ENCODE measurements at regions not wholly inside any gene's neighbourhood (a gene's known extent, or its start where the extent isn't known, plus 50 kb on each side); places are given as distances from the start of the nearest gene placed in this dataset.
A peak's percentile ranks its signal among the peaks of the same experiment; 100 is the strongest.

GRCh38 chr2:172332507-172332906 lies 94.9 kb upstream of the ITGA6 start:
- Histone ChIP-seq H3K9ac (ENCODE audit: low read depth in 2 of 2, low read length in 2 of 2) (no peak overlapping the region), H3K4me1 (peaks cover 6% of the 10 kb centered on the region), H3K27me3 (no peaks in the 10 kb centered on the region), H3K36me3 (no peaks in the 10 kb centered on the region), H3K27ac (no peak overlapping the region), H3K4me3 (no peak overlapping the region), H3K9me3 (no peaks in the 10 kb centered on the region)
- TF ChIP-seq CTCF (IDR thresholded peaks at IDR 0.05), result no peak
- no peak for DNase-seq
- intact Hi-C loops (cut with DNase I), result no loop called here

GRCh38 chr2:172333235-172333977 lies 94.0 kb upstream of the ITGA6 start:
- no peaks in the 10 kb centered on the region for H3K36me3 ChIP-seq
- no peaks in the 10 kb centered on the region for H3K27me3 ChIP-seq
- H3K4me3 ChIP-seq, result no peak overlapping the region
- H3K27ac ChIP-seq, result no peak overlapping the region
- DNase-seq, result no peak
- H3K9me3 ChIP-seq, result no peaks in the 10 kb centered on the region
- peaks cover 6% of the 10 kb centered on the region for H3K4me1 ChIP-seq
- intact Hi-C loops (cut with DNase I), result no loop called here
- no peak overlapping the region for H3K9ac ChIP-seq (ENCODE audit: low read depth in 2 of 2, low read length in 2 of 2)
- no peak for TF ChIP-seq CTCF (IDR thresholded peaks at IDR 0.05)

GRCh38 chr2:172333978-172334330 lies 93.4 kb upstream of the ITGA6 start:
- no peaks in the 10 kb centered on the region for H3K9me3 ChIP-seq
- TF ChIP-seq CTCF (IDR thresholded peaks at IDR 0.05), result no peak

GRCh38 chr2:172334988-172335387 lies 92.4 kb upstream of the ITGA6 start:
- no peaks in the 10 kb centered on the region for H3K27me3 ChIP-seq
- no peak for DNase-seq
- intact Hi-C loops (cut with DNase I), result no loop called here
- no peaks in the 10 kb centered on the region for H3K36me3 ChIP-seq
- H3K9ac ChIP-seq (ENCODE audit: low read depth in 2 of 2, low read length in 2 of 2), result peak overlapping the region in 1 of 2 donors; percentile 69
- H3K27ac ChIP-seq, result peak overlapping the region; percentile 63
- TF ChIP-seq CTCF (IDR thresholded peaks at IDR 0.05), result no peak
- peaks cover 5% of the 10 kb centered on the region for H3K4me1 ChIP-seq
- no peak overlapping the region for H3K4me3 ChIP-seq
- no peaks in the 10 kb centered on the region for H3K9me3 ChIP-seq

More at GRCh38 chr2:172333978-172334330, 93.4 kb upstream of the ITGA6 start:
- no peaks in the 10 kb centered on the region for H3K27me3 ChIP-seq
- H3K36me3 ChIP-seq, result no peaks in the 10 kb centered on the region
- H3K9ac ChIP-seq (ENCODE audit: low read depth in 2 of 2, low read length in 2 of 2), result no peak overlapping the region
- H3K4me1 ChIP-seq, result peaks cover 6% of the 10 kb centered on the region
- H3K4me3 ChIP-seq, result no peak overlapping the region
- no peak for DNase-seq
- intact Hi-C loops (cut with DNase I), result no loop called here
- no peak overlapping the region for H3K27ac ChIP-seq

- peak overlapping the region; percentile 63 for H3K27ac ChIP-seq
- H3K9me3 ChIP-seq, result no peaks in the 10 kb centered on the region
- intact Hi-C loops (cut with DNase I), result no loop called here
- no peaks in the 10 kb centered on the region for H3K36me3 ChIP-seq
- H3K27me3 ChIP-seq, result no peaks in the 10 kb centered on the region
- DNase-seq, result peak; percentile 82
- H3K4me3 ChIP-seq, result no peak overlapping the region
- H3K4me1 ChIP-seq, result peaks cover 5% of the 10 kb centered on the region
- TF ChIP-seq CTCF (IDR thresholded peaks at IDR 0.05), result no peak
- H3K9ac ChIP-seq (ENCODE audit: low read depth in 2 of 2, low read length in 2 of 2), result peak overlapping the region in 1 of 2 donors; percentile 69
Observed at GRCh38 chr2:172335736-172336135, 91.7 kb upstream of the ITGA6 start.
